ENCODE measurements at regions not wholly inside any gene's neighbourhood (a gene's known extent, or its start where the extent isn't known, plus 50 kb on each side); places are given as distances from the start of the nearest gene placed in this dataset.

DNA sequence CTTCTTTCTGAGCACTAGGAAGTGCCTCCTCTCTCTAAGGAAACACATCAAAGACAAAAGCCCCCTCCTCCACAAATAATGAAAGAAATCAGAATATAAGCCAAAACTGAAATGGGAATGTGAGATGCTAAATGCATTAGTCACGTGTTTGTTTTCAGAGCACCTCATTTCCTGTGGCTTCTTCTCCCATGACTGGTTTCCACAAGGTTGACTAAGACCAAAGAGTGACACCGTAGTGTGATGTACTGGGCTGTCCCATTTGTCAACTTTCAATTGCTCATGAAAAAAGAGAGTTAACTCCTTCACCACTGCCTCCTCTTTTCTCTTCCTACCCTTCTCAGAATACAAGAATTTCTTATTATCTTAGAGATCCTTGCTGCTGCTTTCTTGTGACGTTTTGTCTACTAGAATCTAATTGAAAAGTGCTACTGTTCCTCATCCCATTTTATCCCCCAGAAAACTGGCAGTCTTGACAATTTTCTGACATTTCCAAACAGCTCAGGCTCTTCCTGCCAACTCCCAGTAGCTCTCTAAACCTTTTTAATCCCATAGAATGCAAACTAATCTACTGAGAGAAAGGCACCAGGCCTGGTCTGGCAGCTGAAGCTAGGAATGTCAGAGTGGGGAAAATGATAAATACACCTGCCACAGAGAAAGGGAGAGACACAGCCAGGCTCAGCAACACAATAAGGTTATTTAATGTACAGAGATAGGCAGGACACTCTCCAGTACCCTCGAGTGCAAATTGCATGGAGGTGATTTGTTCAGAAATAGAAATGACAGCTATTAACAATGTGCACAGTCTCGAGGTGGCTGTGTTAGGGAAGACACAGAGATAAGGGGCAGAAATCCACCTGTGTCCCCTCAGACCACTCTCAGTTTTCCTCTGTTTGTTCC is 671.7 kb upstream of the NRSN1 start:
- H3K27me3 Mint-ChIP-seq, result no peaks in the 10 kb centered on the region
- H3K4me3 Mint-ChIP-seq, result no peak overlapping the region
- peaks cover 2 to 6% (median 5%) of the 10 kb centered on the region in 3 donors for H3K9me3 Mint-ChIP-seq
- no peak overlapping the region for H3K27ac Mint-ChIP-seq
- no peaks in the 10 kb centered on the region for H3K36me3 Mint-ChIP-seq
- H3K4me1 Mint-ChIP-seq, result no peaks in the 10 kb centered on the region

DNA sequence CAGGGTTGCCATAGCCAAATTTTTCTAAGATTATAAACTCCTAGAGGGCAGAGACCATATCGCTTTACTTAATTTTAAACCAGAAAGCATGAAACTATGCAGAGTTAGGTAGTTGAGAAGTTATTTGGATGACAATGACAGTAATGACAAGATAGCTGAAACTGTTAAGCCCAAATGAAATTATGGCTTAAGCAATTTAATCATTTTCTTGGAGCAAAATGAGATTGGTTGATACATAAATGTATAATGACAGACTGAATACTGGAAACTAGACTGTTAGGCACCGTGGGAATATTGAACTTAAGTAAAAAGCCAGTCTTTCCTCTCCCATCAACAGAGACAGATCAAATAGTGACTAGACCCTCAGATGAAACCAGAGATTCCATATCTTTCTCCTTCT is 670.3 kb upstream of the NRSN1 start:
- Mint-ChIP-seq H3K4me3 (no peak overlapping the region), H3K4me1 (no peaks in the 10 kb centered on the region), H3K9me3 (peaks cover 0 to 6% (median 5%) of the 10 kb centered on the region in 3 donors), H3K27ac (no peak overlapping the region), H3K27me3 (no peaks in the 10 kb centered on the region), H3K36me3 (no peaks in the 10 kb centered on the region)

DNA sequence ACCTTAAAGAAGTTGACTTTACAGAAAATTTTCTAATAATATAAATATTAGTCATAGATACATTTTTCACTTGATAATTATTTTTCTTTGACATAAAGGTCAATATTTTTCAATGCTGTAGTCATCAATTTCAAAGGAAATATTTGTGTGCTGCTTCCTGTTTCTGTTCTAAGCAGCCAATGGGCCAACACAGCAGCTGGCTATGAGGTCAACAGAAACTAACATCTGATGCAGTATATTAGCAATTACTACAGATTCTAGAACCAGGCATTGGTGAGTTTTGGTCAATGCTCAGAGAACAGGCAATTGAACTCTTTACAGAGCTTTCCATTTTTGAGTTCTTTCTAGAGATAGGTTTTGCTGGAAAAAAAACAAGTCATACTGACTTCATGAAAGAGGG is 669.6 kb upstream of the NRSN1 start:
- H3K9me3 Mint-ChIP-seq, result peaks cover 0 to 6% (median 5%) of the 10 kb centered on the region in 3 donors

GRCh38 chr6:23457321-23457720 is 668.7 kb upstream of the NRSN1 start:
- Mint-ChIP-seq H3K4me1 (no peaks in the 10 kb centered on the region), H3K36me3 (no peaks in the 10 kb centered on the region), H3K4me3 (no peak overlapping the region), H3K9me3 (peaks cover 1 to 6% (median 6%) of the 10 kb centered on the region in 3 donors), H3K27ac (no peak overlapping the region), H3K27me3 (no peaks in the 10 kb centered on the region)

More for the DNA sequence above, 669.6 kb upstream of the NRSN1 start:
- Mint-ChIP-seq H3K36me3 (no peaks in the 10 kb centered on the region), H3K4me3 (no peak overlapping the region), H3K27me3 (no peaks in the 10 kb centered on the region), H3K4me1 (no peaks in the 10 kb centered on the region), H3K27ac (no peak overlapping the region)

GRCh38 chr6:23465912-23466311 is 660.1 kb upstream of the NRSN1 start:
- H3K9me3 Mint-ChIP-seq, result peaks cover 7 to 12% (median 7%) of the 10 kb centered on the region in 3 donors
- no peaks in the 10 kb centered on the region for H3K4me1 Mint-ChIP-seq
- no peaks in the 10 kb centered on the region for H3K27me3 Mint-ChIP-seq
- H3K27ac Mint-ChIP-seq, result no peak overlapping the region
- H3K4me3 Mint-ChIP-seq, result no peak overlapping the region
- no peaks in the 10 kb centered on the region for H3K36me3 Mint-ChIP-seq

DNA sequence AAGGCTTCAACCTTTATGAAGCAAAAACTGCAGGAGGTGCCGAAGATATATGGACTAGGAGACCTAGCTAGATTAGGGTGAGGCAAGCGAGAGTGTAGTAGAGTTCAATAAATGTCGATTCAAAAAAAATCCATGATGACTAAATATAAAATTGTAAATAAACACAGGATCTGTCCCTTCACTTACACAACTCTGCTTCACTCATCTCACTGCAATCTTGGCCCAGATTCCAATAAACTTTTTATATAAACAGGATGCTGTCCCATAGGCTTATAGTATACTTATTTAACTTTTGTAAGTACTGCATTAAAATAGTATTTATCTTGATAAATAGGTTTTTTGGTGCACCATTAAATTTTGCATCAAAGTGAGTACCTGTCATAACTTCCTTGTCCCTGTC is 648.4 kb upstream of the NRSN1 start:
- no peak overlapping the region for H3K27ac Mint-ChIP-seq
- H3K4me3 Mint-ChIP-seq, result no peak overlapping the region
- H3K9me3 Mint-ChIP-seq, result peaks cover 0 to 13% (median 3%) of the 10 kb centered on the region in 3 donors
- no peaks in the 10 kb centered on the region for H3K27me3 Mint-ChIP-seq
- no peaks in the 10 kb centered on the region for H3K36me3 Mint-ChIP-seq
- no peaks in the 10 kb centered on the region for H3K4me1 Mint-ChIP-seq

DNA sequence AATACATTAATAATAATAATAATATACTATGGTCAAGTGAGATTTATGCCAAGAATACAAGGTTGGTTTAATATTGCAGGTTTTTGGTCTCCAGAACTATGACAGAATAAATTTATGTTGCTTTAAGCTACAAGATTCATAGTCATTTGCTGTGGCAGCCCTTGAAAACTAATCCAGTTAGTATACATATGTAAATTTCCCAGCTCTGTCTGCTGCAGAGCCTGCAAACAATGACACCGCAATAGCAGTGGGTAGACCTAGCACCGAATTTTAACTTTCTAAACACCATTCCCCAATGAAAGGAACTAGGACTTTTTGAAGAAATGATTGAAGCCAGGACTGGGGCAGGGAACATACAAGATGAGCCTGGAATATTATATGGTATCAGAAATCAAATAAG is 647.7 kb upstream of the NRSN1 start:
- Mint-ChIP-seq H3K4me1 (no peaks in the 10 kb centered on the region), H3K27me3 (no peaks in the 10 kb centered on the region), H3K4me3 (no peak overlapping the region), H3K36me3 (no peaks in the 10 kb centered on the region), H3K27ac (no peak overlapping the region), H3K9me3 (peaks cover 0 to 13% (median 3%) of the 10 kb centered on the region in 3 donors)

- no peaks in the 10 kb centered on the region for H3K4me1 Mint-ChIP-seq
- no peak overlapping the region for H3K27ac Mint-ChIP-seq
- H3K9me3 Mint-ChIP-seq, result peaks cover 0 to 5% (median 5%) of the 10 kb centered on the region in 3 donors
- no peaks in the 10 kb centered on the region for H3K36me3 Mint-ChIP-seq
- H3K4me3 Mint-ChIP-seq, result no peak overlapping the region
- H3K27me3 Mint-ChIP-seq, result no peaks in the 10 kb centered on the region
Observed at GRCh38 chr6:23483896-23484295, 642.1 kb upstream of the NRSN1 start.

- H3K27ac Mint-ChIP-seq, result no peak overlapping the region
- H3K4me1 Mint-ChIP-seq, result no peaks in the 10 kb centered on the region
- H3K9me3 Mint-ChIP-seq, result peaks cover 2 to 34% (median 12%) of the 10 kb centered on the region in 3 donors
- H3K4me3 Mint-ChIP-seq, result no peak overlapping the region
- no peaks in the 10 kb centered on the region for H3K27me3 Mint-ChIP-seq
- no peaks in the 10 kb centered on the region for H3K36me3 Mint-ChIP-seq
Observed at GRCh38 chr6:23494367-23494766, 631.6 kb upstream of the NRSN1 start.

- no peaks in the 10 kb centered on the region for H3K36me3 Mint-ChIP-seq
- no peak overlapping the region for H3K4me3 Mint-ChIP-seq
- H3K27me3 Mint-ChIP-seq, result no peaks in the 10 kb centered on the region
- no peak overlapping the region for H3K27ac Mint-ChIP-seq
- H3K4me1 Mint-ChIP-seq, result no peaks in the 10 kb centered on the region
- H3K9me3 Mint-ChIP-seq, result peaks cover 2 to 23% (median 9%) of the 10 kb centered on the region in 3 donors
Observed at GRCh38 chr6:23498013-23498412, 628.0 kb upstream of the NRSN1 start.

- Mint-ChIP-seq H3K27ac (no peak overlapping the region), H3K27me3 (no peaks in the 10 kb centered on the region), H3K4me1 (no peaks in the 10 kb centered on the region), H3K9me3 (peaks cover 2 to 15% (median 4%) of the 10 kb centered on the region in 3 donors), H3K4me3 (no peak overlapping the region), H3K36me3 (no peaks in the 10 kb centered on the region)
Observed at GRCh38 chr6:23499549-23499948, 626.5 kb upstream of the NRSN1 start.

GRCh38 chr6:23503173-23503572 is 622.8 kb upstream of the NRSN1 start:
- Mint-ChIP-seq H3K4me1 (no peaks in the 10 kb centered on the region), H3K9me3 (peaks cover 2 to 9% (median 7%) of the 10 kb centered on the region in 3 donors), H3K27me3 (no peaks in the 10 kb centered on the region)

DNA sequence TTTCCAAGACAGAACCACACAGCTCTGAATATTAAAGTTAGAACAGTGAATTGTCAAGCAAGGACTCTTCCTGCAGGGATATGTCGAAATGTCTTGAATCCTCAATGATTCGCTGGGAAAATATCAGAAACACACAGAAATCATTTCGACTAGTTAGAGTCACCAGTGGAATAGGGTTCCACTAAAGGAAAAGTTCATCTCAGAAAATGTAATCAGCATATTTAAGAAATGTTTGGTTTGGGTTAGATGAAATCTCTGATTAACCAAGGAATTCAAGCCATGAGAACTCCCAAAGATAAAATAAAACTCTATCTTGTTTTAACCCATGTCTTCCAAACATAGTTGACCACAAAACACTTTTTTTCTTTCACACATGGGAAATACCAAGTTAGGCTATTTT is 621.0 kb upstream of the NRSN1 start:
- no peaks in the 10 kb centered on the region for H3K27me3 Mint-ChIP-seq

More at GRCh38 chr6:23503173-23503572, 622.8 kb upstream of the NRSN1 start:
- Mint-ChIP-seq H3K27ac (no peak overlapping the region), H3K36me3 (no peaks in the 10 kb centered on the region), H3K4me3 (no peak overlapping the region)

GRCh38 chr6:23510778-23511510 is 615.1 kb upstream of the NRSN1 start:
- Mint-ChIP-seq H3K27me3 (no peaks in the 10 kb centered on the region), H3K36me3 (no peaks in the 10 kb centered on the region), H3K27ac (no peak overlapping the region), H3K4me3 (no peak overlapping the region), H3K4me1 (no peaks in the 10 kb centered on the region), H3K9me3 (peaks cover 0 to 8% (median 3%) of the 10 kb centered on the region in 3 donors)

More for the DNA sequence above, 621.0 kb upstream of the NRSN1 start:
- H3K27ac Mint-ChIP-seq, result no peak overlapping the region
- H3K4me1 Mint-ChIP-seq, result no peaks in the 10 kb centered on the region
- no peak overlapping the region for H3K4me3 Mint-ChIP-seq
- H3K9me3 Mint-ChIP-seq, result peaks cover 0 to 7% (median 3%) of the 10 kb centered on the region in 3 donors
- H3K36me3 Mint-ChIP-seq, result no peaks in the 10 kb centered on the region

DNA sequence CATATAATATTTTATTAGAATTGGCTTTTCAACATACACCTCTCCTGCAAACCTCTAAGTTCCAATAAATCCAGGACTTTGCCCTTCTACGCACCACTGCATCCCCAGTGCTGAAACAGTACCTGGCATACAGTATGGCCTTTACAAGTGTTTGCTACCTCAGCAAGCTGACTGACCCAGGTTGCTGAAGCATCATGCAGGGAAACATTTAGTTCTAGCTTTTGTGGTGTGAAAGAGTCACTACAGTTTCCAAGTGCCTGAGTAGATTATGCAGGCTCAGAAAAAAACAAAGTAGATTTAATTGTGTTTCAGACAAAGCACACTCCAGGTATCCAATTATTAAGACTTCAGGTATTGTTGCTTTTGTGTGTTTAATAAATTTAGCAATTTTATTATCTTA is 614.2 kb upstream of the NRSN1 start:
- Mint-ChIP-seq H3K27ac (no peak overlapping the region), H3K9me3 (peaks cover 0 to 5% (median 3%) of the 10 kb centered on the region in 3 donors), H3K4me1 (no peaks in the 10 kb centered on the region), H3K4me3 (no peak overlapping the region), H3K36me3 (no peaks in the 10 kb centered on the region), H3K27me3 (no peaks in the 10 kb centered on the region)
